Kidney epithelial cell (primary cell): ENCODE measurements at regions not wholly inside any gene's neighbourhood (a gene's known extent, or its start where the extent isn't known, plus 50 kb on each side); places are given as distances from the start of the nearest gene placed in this dataset.

Experiments used
- DNase-seq: peaks from one replicate; pipeline ENCODE4 v3.0.0-alpha.2; 2010; ENCODE audit warnings: low read depth
- H3K27me3 ChIP-seq: 2 replicates; pipeline ENCODE4 v1.6.0; 2011; ENCODE audit warnings: low read length; ENCODE audit not compliant: control insufficient read depth, insufficient read depth
- H3K36me3 ChIP-seq: 2 replicates; pipeline ENCODE4 v1.5.1; 2011; ENCODE audit warnings: low read length; ENCODE audit not compliant: control insufficient read depth, insufficient read depth
- H3K4me3 ChIP-seq: 2 replicates; pipeline ENCODE4 v1.5.1; 2011; ENCODE audit warnings: low read depth, mild to moderate bottlenecking, control low read depth, low read length
- TF ChIP-seq, protein P1 (sequence below): IDR thresholded peaks from 2 replicates; pipeline ENCODE4 v1.5.1; 2011; ENCODE audit warnings: mild to moderate bottlenecking, moderate library complexity, low read length, control low read depth, inconsistent platforms; ENCODE audit not compliant: insufficient read depth, poor library complexity, severe bottlenecking

DNA sequence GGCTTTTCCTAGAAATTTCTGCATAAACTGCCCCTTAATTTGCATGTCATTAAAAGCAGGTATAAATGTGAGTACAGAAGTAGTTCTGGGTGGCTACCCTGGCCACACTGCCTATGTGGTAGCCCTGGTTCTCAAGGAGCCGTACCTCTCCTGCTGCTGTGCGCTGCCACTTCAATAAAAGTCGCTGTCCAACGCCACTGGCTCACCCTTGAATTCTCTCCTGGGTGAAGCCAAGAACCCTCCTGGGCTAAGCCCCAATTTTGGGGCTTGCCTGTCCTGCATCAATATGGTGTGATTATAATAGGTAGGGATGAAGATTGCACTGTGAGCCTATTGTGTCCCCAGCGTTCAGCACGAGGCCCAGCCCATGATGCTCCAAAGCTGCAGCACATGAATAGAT lies 65.6 kb upstream of the C1orf174 start:
- H3K27me3 ChIP-seq, result no peaks in the 10 kb centered on the region
- H3K36me3 ChIP-seq, result no peaks in the 10 kb centered on the region
- DNase-seq, result no peak
- H3K4me3 ChIP-seq, result no peak overlapping the region
- TF ChIP-seq, protein P1, sequence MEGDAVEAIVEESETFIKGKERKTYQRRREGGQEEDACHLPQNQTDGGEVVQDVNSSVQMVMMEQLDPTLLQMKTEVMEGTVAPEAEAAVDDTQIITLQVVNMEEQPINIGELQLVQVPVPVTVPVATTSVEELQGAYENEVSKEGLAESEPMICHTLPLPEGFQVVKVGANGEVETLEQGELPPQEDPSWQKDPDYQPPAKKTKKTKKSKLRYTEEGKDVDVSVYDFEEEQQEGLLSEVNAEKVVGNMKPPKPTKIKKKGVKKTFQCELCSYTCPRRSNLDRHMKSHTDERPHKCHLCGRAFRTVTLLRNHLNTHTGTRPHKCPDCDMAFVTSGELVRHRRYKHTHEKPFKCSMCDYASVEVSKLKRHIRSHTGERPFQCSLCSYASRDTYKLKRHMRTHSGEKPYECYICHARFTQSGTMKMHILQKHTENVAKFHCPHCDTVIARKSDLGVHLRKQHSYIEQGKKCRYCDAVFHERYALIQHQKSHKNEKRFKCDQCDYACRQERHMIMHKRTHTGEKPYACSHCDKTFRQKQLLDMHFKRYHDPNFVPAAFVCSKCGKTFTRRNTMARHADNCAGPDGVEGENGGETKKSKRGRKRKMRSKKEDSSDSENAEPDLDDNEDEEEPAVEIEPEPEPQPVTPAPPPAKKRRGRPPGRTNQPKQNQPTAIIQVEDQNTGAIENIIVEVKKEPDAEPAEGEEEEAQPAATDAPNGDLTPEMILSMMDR, result no peak

DNA sequence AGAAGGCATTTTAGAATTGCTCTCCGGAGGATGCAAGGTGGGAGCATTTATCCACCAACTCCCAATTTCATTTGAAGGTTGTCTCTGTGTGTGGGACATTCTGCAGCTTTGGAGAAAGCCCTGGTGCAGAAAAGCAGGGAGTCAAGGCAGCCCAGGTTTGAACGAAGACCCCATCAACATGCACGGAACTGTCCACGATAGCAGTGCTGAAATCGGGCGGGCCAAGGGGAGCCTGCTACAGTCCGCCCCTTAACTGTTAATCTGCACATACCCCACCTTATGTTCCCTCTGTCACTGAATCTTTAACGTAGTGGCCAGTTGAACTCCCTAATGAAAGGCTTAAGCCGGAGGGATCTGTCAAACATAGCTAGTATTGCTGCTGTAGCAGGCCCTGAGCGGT lies 68.8 kb upstream of the C1orf174 start:
- Histone ChIP-seq H3K36me3 (no peaks in the 10 kb centered on the region), H3K27me3 (no peaks in the 10 kb centered on the region), H3K4me3 (no peak overlapping the region)
- TF ChIP-seq, protein P1, result no peak
- DNase-seq, result no peak

DNA sequence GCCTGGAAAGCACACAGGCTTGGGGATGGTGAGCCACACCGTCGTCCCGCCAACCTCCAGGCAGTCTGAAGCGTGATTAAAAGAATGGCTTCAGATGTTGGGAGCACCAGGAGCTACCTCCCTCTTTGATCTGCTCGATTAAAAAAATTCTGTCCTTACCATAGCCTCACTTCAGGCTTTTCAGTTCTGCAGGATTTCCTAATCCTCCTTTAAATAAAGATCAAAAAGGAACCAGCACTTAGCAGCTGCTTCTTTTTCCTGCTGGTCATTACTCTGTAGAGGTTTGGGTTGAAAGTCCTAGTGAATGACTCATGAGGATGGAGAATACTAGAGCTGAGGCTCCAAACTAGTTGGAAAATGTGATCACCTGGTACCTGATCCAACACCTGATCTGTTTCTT lies 71.9 kb upstream of the C1orf174 start:
- H3K27me3 ChIP-seq, result no peaks in the 10 kb centered on the region
- no peaks in the 10 kb centered on the region for H3K36me3 ChIP-seq
- TF ChIP-seq, protein P1, result no peak
- no peak overlapping the region for H3K4me3 ChIP-seq
- DNase-seq, result no peak

DNA sequence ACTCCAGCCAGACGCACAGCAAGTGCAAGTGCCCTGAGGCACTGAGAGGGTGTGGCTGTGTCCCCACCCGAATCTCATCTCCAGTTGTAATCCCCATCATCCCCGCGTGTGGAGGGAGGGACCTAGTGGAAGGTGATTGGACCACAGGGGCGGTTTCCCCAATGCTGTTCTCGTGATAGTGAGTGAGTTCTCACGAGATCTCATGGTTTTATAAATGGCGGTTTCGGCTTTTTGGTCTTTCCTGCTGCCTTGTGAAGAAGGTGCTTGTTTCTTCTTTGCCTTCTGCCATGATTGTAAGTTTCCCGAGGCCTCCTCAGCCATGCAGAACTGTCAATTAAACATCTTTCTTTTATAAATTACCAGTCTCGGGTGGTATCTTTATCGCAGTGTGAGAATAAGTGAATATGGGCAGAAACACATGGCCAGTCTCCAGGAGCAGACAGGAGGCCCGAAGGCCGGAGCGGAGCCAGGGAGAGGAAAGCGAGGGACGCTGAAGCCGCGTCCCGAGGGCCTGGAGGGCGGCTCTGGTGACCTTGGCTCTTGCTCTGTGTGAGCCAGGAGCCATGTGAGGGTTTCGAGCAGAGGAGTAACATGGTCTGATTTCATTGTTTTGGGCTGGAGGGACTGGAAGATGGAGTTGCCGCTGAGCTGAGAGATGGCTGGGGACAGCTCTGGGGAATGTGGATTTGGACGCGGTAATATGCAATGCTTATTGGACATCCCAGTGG lies 76.0 kb upstream of the C1orf174 start:
- TF ChIP-seq, protein P1, result no peak
- no peak for DNase-seq

DNA sequence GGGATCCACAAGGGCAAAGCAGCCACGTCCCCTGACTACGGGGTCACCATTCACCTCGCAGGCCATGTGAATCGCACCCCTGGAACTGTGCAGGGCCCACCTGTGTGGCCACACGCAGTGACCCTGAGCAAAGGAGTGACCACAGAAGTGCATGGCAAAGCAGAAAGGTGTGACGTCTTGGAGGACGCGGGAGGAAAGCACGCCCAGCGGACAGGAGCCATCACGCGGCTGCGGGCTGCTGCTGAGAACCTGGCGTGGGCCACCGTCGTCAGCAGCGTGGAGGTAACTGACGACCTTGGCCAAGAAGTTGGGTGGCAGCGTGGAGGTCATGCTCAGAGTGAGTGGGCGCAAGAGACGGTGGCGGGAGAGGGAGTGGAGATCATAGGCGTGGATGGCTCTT lies 76.7 kb upstream of the C1orf174 start:
- Histone ChIP-seq H3K4me3 (no peak overlapping the region), H3K36me3 (no peaks in the 10 kb centered on the region), H3K27me3 (no peaks in the 10 kb centered on the region)
- DNase-seq, result no peak
- TF ChIP-seq, protein P1, result no peak

More for the DNA sequence above, 76.0 kb upstream of the C1orf174 start:
- H3K36me3 ChIP-seq, result no peaks in the 10 kb centered on the region
- no peak overlapping the region for H3K4me3 ChIP-seq
- H3K27me3 ChIP-seq, result no peaks in the 10 kb centered on the region
